HG02970 (cell line): ENCODE measurements at regions not wholly inside any gene's neighbourhood (a gene's known extent, or its start where the extent isn't known, plus 50 kb on each side); places are given as distances from the start of the nearest gene placed in this dataset.

Experiments used
- ATAC-seq: cut with Tn5 transposase; IDR thresholded peaks from one replicate; pipeline ENCODE4 v1.9.1; 2021; ENCODE audit warnings: mild to moderate bottlenecking, moderate library complexity, moderate number of reproducible peaks; ENCODE audit not compliant: unreplicated experiment, low FRiP score

DNA sequence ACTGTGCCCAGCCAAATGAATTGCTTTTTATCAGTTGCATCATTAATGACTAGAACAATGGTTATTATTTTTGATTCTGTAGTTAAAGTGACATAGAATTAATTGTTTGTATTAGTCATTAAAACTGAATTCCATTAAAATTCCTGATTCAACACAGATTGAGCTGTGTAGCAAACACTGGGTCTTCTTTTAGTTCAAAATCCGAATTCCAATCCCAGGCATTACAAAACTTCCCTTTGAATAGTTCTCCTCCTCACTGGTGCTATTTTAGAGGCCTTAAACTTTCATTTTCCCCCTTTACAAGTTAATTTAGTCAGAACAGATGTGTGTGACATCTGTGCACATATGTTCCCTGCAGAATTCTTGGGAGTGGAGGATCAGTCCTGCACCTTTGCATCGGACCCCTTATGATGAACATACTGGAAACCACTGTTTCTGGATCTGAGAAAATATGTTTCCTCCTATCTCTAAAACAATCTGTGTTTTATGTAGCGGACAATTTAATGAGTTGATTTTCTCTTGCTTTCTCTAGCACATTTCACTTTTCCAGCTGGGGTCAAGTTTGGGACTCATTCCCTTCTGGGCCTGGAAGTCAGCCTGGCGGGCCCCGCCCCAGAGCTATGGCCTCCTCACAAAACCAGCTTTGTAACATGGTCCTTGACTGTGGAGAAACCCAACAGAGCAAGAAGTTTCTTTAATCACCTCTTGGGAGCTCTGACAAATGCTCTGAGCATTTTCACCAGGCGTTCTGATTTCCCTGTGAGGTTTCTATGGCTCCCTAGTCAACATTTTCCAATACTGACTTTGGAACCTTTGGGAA is 87.9 kb upstream of the MAMDC2 start:
- ATAC-seq: no peak

DNA sequence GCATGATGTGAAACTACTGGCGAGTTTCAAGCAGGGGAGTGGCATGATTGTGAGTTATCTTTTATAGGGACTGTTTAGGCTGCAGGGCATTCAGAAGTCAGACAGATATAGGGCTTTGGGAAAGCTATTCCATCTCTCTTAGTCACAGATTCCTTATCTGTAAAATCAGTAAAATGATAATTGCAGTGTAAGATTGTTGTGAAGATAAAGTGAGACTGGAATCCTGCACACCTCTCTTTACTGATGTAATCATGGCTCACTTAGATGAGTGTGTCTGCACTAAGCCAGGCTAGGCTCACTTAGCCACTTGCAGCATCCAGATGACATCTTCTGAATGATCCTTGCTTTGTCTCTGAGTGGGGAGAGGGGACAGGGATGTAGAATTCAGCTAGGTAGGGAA is 81.8 kb upstream of the MAMDC2 start:
- no peak for ATAC-seq

DNA sequence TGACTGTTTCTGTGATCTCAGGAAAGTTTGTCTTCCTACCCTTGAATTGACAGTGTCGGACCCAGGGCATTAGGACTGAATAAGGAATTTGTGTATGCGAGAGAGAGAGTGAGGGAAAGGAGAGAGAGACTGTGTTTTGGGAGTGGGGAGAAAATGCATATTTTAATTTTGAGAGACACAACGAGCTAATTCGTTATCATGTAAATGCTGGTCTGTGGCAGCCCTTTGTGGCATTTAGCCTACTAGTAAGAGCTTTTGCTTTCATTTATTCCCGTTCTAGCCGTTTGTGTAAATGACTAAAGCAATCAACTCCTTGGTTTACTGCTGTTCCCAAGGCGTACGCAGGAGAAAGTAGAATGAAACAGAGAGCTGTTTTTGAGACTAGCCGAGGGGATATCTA is 79.8 kb upstream of the MAMDC2 start:
- ATAC-seq: no peak

DNA sequence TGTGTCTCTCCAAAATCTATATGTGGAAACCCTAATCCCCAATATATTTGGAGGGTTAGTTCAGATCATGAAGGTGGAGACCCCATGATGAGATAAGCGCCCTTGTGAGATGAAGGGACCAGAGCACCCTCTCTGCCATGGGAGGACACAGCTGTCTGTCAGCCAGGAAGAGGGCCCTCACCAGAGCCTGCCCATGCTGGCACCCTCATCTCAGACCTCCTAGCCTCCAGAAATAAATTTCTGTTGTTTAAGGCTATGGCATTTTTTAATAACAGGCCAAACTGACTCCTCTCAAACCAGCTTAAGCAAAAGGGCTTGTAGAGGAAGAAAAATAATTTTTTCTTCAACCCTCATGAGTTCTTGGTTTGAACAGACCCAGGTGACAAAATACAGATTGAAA is 79.2 kb upstream of the MAMDC2 start:
- ATAC-seq: no peak

DNA sequence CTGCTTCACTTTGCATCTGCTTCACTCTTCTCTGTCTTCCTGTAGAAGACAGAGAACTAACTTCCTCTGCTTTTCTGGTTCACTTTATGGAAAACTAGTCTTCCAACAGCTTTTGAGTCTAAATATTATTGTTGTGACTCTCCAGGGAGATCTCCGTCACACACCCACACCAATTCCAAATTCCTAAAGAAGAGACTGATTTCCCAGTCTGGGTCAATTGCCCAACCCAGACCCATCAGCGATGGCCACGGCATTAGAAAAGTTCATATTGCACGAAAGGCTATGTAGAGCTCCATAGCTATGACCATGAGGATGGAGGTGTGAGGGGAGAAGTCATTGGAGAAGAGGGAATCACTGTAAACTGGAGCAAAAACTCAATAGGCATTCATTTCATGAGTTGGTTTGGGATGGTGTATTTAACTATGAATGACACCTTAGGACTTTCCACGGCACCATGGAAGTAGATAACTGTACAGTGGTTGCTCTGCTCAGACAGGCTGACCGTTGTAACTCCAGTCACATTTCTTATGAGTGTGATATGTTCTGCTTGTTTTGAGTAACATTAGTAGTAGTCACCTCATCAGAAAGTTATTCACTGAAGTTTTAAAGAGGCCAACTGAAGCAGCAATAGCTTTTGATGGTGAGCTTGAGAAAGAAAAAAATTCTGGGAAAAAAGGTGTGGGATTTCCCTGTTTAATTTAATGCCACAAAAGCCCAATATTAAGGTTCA is 78.1 kb upstream of the MAMDC2 start:
- ATAC-seq: no peak

DNA sequence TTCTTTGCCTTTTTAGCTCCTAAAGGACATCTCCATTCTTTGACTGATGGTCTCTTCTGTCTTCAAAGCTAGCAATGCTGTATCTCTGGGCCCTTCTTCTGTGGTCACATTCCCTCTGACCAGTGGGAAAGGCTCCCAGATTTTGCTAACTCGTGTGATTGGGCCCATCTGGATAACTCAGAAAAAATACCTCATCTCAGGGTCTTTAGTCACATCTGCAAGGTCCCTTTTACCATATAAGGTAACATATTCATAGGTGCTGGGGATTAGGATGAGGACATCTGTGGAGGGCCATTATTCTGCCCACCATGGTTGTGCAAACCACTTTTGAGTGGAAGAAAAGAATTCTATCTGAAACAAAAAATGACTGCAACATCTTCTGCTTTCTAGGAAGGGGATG is 76.3 kb upstream of the MAMDC2 start:
- no peak for ATAC-seq

DNA sequence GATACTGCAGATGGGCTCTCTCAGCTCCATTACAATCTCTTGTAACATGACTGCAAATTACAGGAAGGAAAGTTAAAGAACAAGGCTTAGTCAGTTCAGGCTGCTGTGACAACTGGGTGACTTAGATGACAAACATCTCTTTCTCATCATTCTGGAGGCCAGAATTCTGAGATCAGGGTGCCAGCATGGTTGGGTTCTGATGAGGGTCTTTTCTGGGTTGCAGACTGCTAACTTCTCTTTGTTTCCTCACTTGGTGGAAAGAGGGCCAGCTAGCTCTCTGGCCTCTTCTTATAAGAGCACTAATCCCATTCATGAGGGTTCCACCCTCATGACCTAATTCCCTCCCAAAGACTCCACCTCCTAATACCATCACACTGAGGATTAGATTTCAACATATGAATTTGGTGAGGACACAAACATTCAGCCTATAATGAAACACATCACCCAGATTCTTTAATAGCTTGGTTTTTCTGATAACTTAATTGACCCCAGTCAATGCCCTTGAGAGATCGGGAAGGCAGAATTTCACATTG is 73.6 kb upstream of the MAMDC2 start:
- no peak for ATAC-seq

DNA sequence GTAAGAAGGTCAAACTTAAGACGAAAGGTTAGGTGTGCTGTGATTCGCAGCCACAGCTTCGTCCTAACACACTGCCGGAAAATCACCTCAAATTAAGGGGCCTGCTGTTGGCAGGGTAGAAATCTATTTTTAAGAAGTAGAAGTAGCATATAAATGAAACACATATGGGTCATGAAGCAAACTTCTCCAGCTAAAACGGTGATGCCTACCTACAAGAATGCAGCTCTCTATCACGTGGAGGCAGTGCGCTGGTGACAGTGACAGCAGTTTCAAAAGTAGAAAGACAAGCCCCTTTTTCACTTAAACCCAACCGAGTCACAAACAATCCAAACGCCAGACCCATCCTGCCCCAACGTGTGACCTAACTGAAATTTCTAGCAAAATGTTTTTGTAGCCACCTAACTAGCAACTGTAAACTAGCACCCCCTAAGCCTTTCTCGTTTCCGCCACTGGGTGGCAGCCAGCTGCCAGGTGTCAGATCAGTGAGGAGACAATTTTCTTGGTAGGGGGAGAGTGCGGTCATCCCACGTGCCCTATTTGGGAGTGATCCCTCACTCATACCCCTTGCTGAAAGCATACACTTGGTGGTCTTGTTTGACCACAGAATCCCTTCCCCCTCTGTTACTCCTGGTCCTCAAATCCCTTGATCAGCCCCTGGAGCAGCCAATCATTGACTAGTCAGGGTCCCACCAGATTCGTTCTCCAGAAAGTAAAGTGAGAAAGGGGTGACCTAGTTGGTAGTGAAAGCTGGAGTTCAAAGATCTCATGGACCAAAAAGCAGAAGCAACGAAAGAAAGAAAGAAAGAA is 71.8 kb upstream of the MAMDC2 start:
- ATAC-seq: peak; percentile 54

DNA sequence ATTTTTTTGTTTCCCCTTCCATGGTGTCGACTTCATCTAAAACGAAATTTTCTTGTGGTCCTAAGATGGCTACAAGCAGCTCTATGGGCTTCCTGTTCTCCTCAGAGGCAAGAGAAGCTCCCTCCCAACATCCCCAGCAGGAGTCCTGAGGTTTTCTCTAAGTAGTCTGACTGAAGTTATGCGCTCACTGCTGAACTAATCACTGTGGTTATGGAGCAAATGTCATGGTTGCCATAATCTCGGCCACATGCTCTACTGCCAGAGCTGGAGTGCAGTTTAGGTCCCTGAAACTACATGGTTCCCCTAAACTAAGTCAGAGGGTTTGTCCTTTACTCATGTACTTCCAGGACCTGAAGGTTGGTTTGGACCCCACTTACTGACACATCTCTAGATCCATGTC is 68.0 kb upstream of the MAMDC2 start:
- no peak for ATAC-seq

DNA sequence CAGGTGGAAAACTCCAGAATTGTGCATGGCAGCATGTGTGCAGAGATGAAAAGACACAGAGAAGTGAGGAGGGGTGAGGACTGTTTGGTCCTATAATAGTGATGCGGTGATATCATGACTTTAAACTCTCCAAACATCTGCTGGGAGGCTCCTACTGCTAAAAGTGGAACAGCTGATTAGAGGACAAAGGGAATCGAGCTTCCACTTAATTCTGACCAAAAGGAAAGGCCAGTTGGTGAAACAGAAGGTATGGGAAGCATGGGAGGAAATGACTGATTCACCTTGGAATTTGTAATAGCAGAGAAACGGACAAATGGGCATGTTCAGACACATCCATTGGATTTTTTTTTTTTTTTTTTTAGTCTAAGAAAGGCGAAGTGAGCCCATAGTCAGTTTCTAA is 67.5 kb upstream of the MAMDC2 start:
- no peak for ATAC-seq

DNA sequence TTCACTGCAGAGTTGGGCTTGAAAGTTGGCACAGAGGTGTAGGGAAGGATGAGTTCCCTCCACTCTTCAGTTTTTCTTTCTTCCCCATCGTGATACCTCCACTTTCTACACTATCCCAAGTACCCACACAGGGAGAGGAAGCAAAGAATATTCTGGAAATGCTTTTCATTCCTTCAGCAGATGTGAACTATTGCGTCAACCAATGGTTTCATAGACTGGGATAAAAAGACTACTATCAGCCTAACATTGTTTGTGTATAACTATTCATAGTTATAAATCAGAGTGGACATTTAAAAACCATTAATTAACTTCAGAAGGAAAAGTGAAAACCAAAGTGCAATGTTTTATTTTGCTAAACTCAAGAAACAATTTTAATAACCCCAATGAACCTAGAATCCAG is 63.6 kb upstream of the MAMDC2 start:
- no peak for ATAC-seq

DNA sequence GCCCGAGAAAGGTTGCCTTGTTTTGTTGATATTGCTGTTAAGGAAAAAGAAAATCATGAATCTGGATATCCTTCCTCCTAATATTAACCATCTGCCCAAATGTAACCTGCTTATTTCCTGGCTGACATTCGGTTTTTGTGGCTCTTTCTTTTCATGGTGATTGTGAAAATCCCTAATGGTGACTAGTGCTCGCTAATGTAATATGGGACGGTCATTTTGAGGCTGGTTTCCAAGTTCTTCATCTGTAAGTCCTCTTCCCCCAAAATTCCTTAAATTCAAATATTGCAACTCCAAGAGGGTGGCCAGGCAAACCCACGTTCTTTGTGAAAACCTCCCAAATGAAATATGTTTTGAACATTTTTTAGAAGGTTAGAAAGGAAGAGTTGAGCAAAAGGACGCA is 63.1 kb upstream of the MAMDC2 start:
- ATAC-seq: no peak

DNA sequence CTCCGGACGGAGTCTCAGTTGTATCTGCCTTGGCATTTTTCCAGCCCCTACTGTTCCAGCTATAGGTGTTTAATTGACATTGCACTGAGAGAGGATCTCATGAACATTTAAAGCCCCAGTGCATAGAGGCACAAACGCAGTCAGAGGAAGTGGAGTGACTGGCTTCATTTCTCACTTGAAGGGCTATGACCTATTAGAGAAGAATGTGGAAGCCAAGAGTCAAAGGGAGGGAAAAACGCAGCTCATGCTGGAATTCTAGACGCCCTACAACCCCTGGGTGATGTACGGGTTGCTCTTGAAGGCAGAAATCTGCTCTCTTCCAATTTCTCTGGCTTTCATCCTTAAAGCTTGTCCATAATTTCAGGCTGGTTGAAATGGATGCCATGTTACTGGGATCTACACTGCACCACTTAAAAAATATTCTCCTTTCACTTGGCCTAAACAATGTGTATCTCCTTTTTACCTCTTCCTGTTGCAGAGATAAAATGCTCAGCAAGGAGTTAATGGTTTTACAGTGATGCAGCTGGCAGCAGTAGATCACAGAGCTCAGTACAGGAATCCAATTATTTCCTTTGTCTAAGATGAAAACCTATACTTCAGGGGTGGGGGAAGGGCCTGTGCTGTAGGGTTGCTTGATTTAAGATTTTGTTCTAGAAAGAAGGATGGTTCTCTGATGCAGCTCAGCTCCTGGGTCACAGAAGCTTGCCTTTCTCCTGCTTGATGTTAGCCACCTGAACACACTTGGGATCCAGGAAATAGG is 61.8 kb upstream of the MAMDC2 start:
- ATAC-seq: no peak

DNA sequence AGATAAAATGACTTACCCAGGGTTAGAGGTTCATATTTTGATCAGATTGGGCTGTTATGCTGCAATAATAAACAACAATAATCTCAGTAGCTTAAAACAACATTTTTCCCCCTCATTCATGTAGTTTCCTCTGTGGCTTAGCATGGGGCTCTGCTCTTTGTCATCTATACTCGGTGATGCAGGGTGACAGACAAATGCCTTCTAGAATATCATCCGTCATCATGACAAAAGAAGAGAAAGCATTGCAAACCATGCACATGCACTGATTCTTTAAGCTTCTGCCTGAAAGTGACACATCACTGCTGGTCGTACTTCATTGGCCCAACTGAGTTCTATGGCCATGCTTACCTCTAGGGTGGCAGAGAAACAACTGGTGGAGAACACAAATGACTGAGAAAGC is 58.8 kb upstream of the MAMDC2 start:
- ATAC-seq: no peak

DNA sequence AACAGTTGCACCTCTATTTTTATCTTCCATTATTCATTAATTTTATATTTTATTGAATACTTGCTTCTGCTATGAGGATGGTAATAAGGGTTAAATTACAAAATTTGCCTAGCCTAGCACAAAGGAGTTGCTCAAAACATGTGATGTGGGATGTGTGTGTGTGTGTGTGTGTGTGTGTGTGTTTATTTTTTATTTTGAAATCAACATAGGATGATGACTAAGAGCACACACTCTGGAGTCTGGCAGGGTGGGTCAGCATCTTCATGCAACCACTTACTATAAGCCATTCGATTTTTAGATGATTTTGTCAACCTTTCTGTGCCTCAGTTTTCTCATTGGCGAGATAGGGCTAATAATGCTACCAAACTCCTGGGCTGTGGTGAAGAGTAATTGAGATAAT is 57.7 kb upstream of the MAMDC2 start:
- ATAC-seq: no peak

DNA sequence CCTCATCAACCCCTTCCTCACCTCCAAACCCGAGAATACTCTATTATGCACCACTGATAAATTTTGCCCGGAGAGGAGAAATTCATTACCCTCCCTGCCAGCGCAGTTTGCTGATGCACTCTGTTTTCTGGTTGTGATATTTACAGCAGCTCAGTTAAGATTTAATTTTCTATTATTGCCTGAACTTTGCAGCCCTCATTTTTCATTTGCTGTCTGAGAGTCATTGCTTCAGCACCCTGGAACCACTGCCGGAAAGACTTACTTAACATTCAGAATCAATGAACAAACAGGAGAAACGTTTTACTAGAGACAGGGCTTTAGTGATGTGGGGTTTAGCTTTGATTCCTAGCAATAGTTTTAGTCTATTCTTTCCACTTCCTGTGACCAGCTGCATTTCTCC is 56.7 kb upstream of the MAMDC2 start:
- no peak for ATAC-seq

DNA sequence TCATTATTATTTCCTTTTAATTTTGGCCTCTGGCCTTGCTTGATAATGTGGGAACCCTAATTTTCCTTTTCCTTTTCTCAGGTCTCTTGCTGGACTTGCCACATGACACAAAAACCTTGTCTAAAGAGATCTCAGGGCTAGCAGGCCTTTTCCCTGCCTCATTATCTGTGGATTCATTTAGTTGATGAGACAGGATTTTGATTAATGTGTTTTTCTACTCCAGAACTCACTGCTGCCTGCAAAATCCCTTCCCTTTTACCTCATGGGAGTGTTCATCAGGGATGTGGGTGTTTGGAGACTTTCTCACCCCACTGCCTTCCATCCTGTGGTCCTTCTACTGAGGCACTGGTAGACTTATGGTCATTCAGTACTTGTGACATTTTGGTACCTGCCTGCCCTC is 56.2 kb upstream of the MAMDC2 start:
- no peak for ATAC-seq

DNA sequence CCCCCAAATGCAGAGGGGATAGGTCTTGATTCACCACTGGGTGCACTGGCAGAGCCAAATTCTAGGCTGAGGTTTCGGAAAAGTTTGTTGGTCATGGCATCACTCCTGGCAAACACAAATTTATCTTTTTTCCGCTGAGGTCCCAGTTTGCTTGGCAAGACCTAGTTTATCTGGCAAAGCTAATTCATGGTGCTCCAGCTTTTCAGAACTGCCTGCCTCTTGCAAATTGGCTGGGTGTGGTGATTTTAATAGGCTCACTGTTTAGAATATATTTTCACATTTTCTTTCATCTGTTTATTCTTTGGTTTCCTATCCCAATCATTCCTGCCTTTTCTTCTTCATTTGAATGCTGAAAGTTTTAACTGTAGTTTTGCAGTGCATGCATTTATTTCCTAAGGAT is 50.5 kb upstream of the MAMDC2 start:
- no peak for ATAC-seq
